GM23248 (cell line): ENCODE measurements at regions not wholly inside any gene's neighbourhood (a gene's known extent, or its start where the extent isn't known, plus 50 kb on each side); places are given as distances from the start of the nearest gene placed in this dataset.

Experiments
- DNase-seq: peaks from one replicate; pipeline ENCODE4 v3.0.0-alpha.2; 2015
- H2AFZ ChIP-seq: fragments of 200-600 bp; sonication (generic); 2 replicates; pipeline ENCODE4 v1.6.1; 2016; ENCODE audit warnings: antibody characterized with exemption
- H3F3A ChIP-seq: fragments of 200-600 bp; sonication (generic); 2 replicates; pipeline ENCODE4 v1.6.1; 2016; ENCODE audit warnings: mild to moderate bottlenecking, antibody characterized with exemption, mixed run types; ENCODE audit not compliant: insufficient read depth
- H3K27ac ChIP-seq: fragments of 200-600 bp; sonication (generic); 2 replicates; pipeline ENCODE4 v1.5.1; 2016; ENCODE audit warnings: mild to moderate bottlenecking
- H3K27me3 ChIP-seq: fragments of 200-600 bp; sonication (generic); replicated peaks from 2 replicates; pipeline ENCODE4 v1.6.1; 2016; ENCODE audit warnings: mild to moderate bottlenecking; ENCODE audit not compliant: insufficient read depth
- H3K36me3 ChIP-seq: fragments of 200-600 bp; sonication (generic); 2 replicates; pipeline ENCODE4 v1.6.1; 2016; ENCODE audit warnings: low read depth, mild to moderate bottlenecking
- H3K4me1 ChIP-seq: fragments of 200-600 bp; sonication (generic); 2 replicates; pipeline ENCODE4 v1.6.1; 2016; ENCODE audit warnings: mild to moderate bottlenecking; ENCODE audit not compliant: insufficient read depth
- H3K4me2 ChIP-seq: fragments of 200-600 bp; sonication (generic); one replicate; pipeline ENCODE4 v1.6.1; 2016; ENCODE audit warnings: mild to moderate bottlenecking; ENCODE audit not compliant: unreplicated experiment
- H3K4me3 ChIP-seq: fragments of 200-600 bp; sonication (generic); 2 replicates; pipeline ENCODE4 v1.5.1; 2016; ENCODE audit warnings: mild to moderate bottlenecking
- H3K79me2 ChIP-seq: fragments of 200-600 bp; sonication (generic); 2 replicates; pipeline ENCODE4 v1.6.1; 2016; ENCODE audit warnings: mild to moderate bottlenecking; ENCODE audit not compliant: insufficient read depth
- H3K9ac ChIP-seq: fragments of 200-600 bp; sonication (generic); 2 replicates; pipeline ENCODE4 v1.6.1; 2016; ENCODE audit warnings: mild to moderate bottlenecking
- H3K9me2 ChIP-seq: fragments of 200-600 bp; sonication (generic); 2 replicates; pipeline ENCODE4 v1.6.1; 2016; ENCODE audit warnings: mixed run types, mild to moderate bottlenecking, moderate library complexity; ENCODE audit not compliant: insufficient read depth
- H3K9me3 ChIP-seq: fragments of 200-600 bp; sonication (generic); one replicate; pipeline ENCODE4 v1.6.1; 2017; ENCODE audit warnings: low read depth
- H4K20me1 ChIP-seq: fragments of 200-600 bp; sonication (generic); 2 replicates; pipeline ENCODE4 v1.6.0; 2016; ENCODE audit not compliant: insufficient read depth
- EZH2 ChIP-seq: fragments of 200-600 bp; sonication (generic); IDR thresholded peaks from 2 replicates; pipeline ENCODE4 v1.6.1; 2018; ENCODE audit warnings: antibody characterized with exemption, mild to moderate bottlenecking; ENCODE audit not compliant: insufficient read depth, poor library complexity, severe bottlenecking
- EZH2phosphoT487 ChIP-seq: fragments of 200-600 bp; sonication (generic); IDR thresholded peaks from 2 replicates; pipeline ENCODE4 v1.6.1; 2018; ENCODE audit warnings: antibody characterized with exemption, moderate library complexity, mild to moderate bottlenecking, low read depth; ENCODE audit not compliant: insufficient read depth
- WGBS, 2 experiments: methylation state at CpG; one replicate each; pipeline ENCODE4 v1.1.6; 2015 to 2017; ENCODE audit warnings: low lambda C conversion rate in 2 of 2, low coverage in 1 of 2; ENCODE audit errors: missing lambda C conversion rate in 2 of 2; 5-methylcytosine and 5-hydroxymethylcytosine counted together
- in situ Hi-C: fragments of 300-500 bp; cut with MboI; formaldehyde crosslinking; loops from 2 replicates; pipeline ENCODE4 v1.15.0; 2020

DNA sequence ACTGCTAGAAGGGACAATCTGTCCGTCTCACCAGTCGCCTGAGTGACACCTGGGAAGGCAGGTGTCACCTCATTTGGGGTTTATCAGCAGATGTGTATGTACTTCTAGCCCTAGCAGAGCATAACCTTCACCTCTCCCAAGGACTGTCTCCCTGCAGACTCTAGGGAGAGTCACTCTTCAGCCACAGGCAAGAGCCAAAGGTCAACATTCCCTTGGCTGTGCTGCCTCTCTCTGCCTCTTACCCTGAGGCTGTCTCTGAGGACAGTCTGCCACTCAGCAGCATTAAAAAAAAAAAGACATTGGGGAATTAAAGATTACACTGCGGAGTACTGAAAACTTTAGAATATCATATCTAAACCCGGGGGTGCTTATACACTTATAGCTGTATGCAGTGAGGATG lies 377.7 kb upstream of the FZD8 start:
- no peak overlapping the region for H3K4me2 ChIP-seq
- peaks cover 12% of the 10 kb centered on the region for H3K4me1 ChIP-seq
- no peaks in the 10 kb centered on the region for H4K20me1 ChIP-seq
- no peaks in the 10 kb centered on the region for H3K36me3 ChIP-seq
- no peak for DNase-seq
- no peaks in the 10 kb centered on the region for H3K27me3 ChIP-seq
- no peak overlapping the region for H3K4me3 ChIP-seq
- no peak overlapping the region for H2AFZ ChIP-seq
- TF ChIP-seq EZH2phosphoT487, result no peak
- no peak for TF ChIP-seq EZH2
- peaks cover 11% of the 10 kb centered on the region; the same call in 1 of the 2 replicates for H3F3A ChIP-seq
- 76 to 86% methylated on average over 4 of the region's 4 CpGs for WGBS, 2 experiments
- H3K79me2 ChIP-seq, result no peaks in the 10 kb centered on the region
- H3K9me2 ChIP-seq, result no peaks in the 10 kb centered on the region
- in situ Hi-C loops, result no loop called here
- H3K9me3 ChIP-seq, result no peaks in the 10 kb centered on the region
- H3K9ac ChIP-seq, result no peak overlapping the region
- H3K27ac ChIP-seq, result no peak overlapping the region

DNA sequence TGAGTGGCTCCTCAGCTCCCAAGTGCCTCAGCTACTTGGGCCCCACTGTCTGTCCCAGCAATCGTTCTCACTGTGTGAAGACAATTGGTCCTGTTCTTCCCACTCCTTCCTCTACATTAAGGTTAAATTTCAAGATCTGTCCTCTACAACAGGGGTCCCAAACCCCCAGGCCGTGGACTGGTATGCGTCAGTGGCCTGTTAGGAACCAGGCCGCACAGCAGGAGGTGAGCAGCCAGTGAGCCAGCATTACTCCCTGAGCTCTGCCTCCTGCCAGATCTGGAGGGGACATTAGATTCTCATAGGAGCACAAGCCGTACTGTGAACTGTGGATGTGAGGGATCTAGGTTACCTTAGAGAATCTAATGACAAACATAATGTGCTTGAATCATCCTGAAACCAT lies 376.9 kb upstream of the FZD8 start:
- peaks cover 7% of the 10 kb centered on the region; the same call in 1 of the 2 replicates for H3F3A ChIP-seq
- TF ChIP-seq EZH2 (no peak), EZH2phosphoT487 (no peak)
- no peaks in the 10 kb centered on the region for H3K9me3 ChIP-seq
- no peaks in the 10 kb centered on the region for H3K79me2 ChIP-seq
- H3K4me2 ChIP-seq, result no peak overlapping the region
- H3K4me1 ChIP-seq, result peaks cover 7% of the 10 kb centered on the region
- H3K27me3 ChIP-seq, result no peaks in the 10 kb centered on the region
- no peaks in the 10 kb centered on the region for H3K9me2 ChIP-seq
- 85 to 89% methylated on average over 5 of the region's 5 CpGs for WGBS, 2 experiments
- H3K36me3 ChIP-seq, result no peaks in the 10 kb centered on the region
- H3K27ac ChIP-seq, result no peak overlapping the region
- H3K4me3 ChIP-seq, result no peak overlapping the region
- H2AFZ ChIP-seq, result no peak overlapping the region
- H3K9ac ChIP-seq, result no peak overlapping the region
- DNase-seq, result no peak
- H4K20me1 ChIP-seq, result no peaks in the 10 kb centered on the region
- in situ Hi-C loops, result no loop called here

DNA sequence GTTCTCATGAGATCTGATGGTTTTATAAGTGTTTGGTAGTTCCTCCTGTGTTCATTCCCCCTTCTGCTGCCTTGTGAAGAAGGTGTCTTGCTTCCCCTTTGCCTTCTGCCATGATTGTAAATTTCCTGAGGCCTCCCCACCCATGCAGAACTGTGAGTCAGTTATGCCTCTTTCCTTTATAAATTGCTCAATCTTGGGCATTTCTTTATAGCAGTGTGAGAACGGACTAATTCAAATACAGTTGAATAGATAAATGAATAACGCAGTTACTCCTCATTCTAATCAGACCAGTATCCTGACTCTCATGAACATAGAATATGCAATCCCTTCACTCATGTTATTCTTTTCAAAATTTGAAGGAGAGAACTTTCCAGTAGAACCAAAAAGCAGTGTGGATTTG lies 375.0 kb upstream of the FZD8 start:
- Histone ChIP-seq H3K36me3 (no peaks in the 10 kb centered on the region), H3K4me3 (no peak overlapping the region)

GRCh38 chr10:36007369-36007768 lies 365.3 kb upstream of the FZD8 start:
- no peaks in the 10 kb centered on the region for H3K36me3 ChIP-seq
- DNase-seq, result no peak
- no peaks in the 10 kb centered on the region for H3K9me3 ChIP-seq
- no peak for TF ChIP-seq EZH2
- TF ChIP-seq EZH2phosphoT487, result no peak
- no peaks in the 10 kb centered on the region for H3K4me1 ChIP-seq
- H3F3A ChIP-seq, result no peaks in the 10 kb centered on the region
- no peaks in the 10 kb centered on the region for H4K20me1 ChIP-seq
- no peak overlapping the region for H3K9ac ChIP-seq
- no peaks in the 10 kb centered on the region for H3K9me2 ChIP-seq
- no peak overlapping the region for H3K4me3 ChIP-seq
- no peak overlapping the region for H2AFZ ChIP-seq
- 70% methylated on average over 4 of the region's 4 CpGs for WGBS, 2 experiments
- no peaks in the 10 kb centered on the region for H3K27me3 ChIP-seq
- in situ Hi-C loops, result no loop called here
- no peaks in the 10 kb centered on the region for H3K79me2 ChIP-seq
- H3K27ac ChIP-seq, result no peak overlapping the region
- H3K4me2 ChIP-seq, result no peak overlapping the region

More for the DNA sequence above, 375.0 kb upstream of the FZD8 start:
- DNase-seq, result peak; percentile 37
- TF ChIP-seq EZH2 (no peak), EZH2phosphoT487 (no peak)
- WGBS, 2 experiments, result 81 to 97% methylated on average over 2 of the region's 2 CpGs
- no peaks in the 10 kb centered on the region for H3F3A ChIP-seq
- in situ Hi-C loops, result no loop called here
- H3K4me1 ChIP-seq, result no peaks in the 10 kb centered on the region
- H3K79me2 ChIP-seq, result no peaks in the 10 kb centered on the region
- no peaks in the 10 kb centered on the region for H3K27me3 ChIP-seq
- H3K4me2 ChIP-seq, result no peak overlapping the region
- H2AFZ ChIP-seq, result no peak overlapping the region
- no peaks in the 10 kb centered on the region for H3K9me2 ChIP-seq
- H4K20me1 ChIP-seq, result no peaks in the 10 kb centered on the region
- no peaks in the 10 kb centered on the region for H3K9me3 ChIP-seq
- no peak overlapping the region for H3K27ac ChIP-seq
- H3K9ac ChIP-seq, result no peak overlapping the region

GRCh38 chr10:36003688-36004087 lies 361.6 kb upstream of the FZD8 start:
- Histone ChIP-seq H3K9me3 (no peaks in the 10 kb centered on the region), H3K36me3 (no peaks in the 10 kb centered on the region), H3K4me2 (no peak overlapping the region), H3K27ac (no peak overlapping the region), H3K4me3 (no peak overlapping the region), H4K20me1 (no peaks in the 10 kb centered on the region), H3K79me2 (no peaks in the 10 kb centered on the region), H3K9me2 (no peaks in the 10 kb centered on the region), H3K27me3 (no peaks in the 10 kb centered on the region), H3K9ac (no peak overlapping the region), H3F3A (no peaks in the 10 kb centered on the region), H2AFZ (no peak overlapping the region), H3K4me1 (no peaks in the 10 kb centered on the region)
- in situ Hi-C loops, result no loop called here
- no peak for DNase-seq
- 61 to 67% methylated on average over 7 of the region's 7 CpGs for WGBS, 2 experiments
- TF ChIP-seq EZH2phosphoT487 (no peak), EZH2 (no peak)
